A172 (cell line): ENCODE measurements at regions not wholly inside any gene's neighbourhood (a gene's known extent, or its start where the extent isn't known, plus 50 kb on each side); places are given as distances from the start of the nearest gene placed in this dataset.
"Not testable (repeated sequence)": the region's sequence is repeated elsewhere in the genome, so short reads cannot be mapped to it uniquely, and the experiment has no call there.

Experiments
- DNase-seq: peaks from one replicate; pipeline ENCODE4 v3.0.0-alpha.2; 2015; ENCODE audit warnings: low spot score

DNA sequence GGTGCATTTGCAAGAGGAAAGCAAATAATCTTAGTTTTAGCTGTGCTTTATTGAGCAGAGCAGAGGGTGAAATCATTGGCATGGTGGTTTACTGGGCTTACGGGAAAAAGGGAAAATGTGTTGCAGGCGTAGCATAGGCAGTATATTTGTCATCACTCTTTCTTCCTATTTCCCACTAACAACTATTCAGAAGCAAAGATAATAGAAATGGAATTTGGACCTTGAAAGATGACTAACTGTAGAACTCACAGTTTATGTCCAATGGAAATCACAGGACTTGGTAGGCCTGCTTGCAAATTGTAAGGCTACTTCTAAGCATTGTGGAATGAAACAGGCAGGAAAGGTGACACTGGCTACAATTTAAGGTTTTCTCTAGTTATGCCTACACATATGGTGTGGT, 611.9 kb upstream of the MAN1A1 start:
- no peak for DNase-seq

DNA sequence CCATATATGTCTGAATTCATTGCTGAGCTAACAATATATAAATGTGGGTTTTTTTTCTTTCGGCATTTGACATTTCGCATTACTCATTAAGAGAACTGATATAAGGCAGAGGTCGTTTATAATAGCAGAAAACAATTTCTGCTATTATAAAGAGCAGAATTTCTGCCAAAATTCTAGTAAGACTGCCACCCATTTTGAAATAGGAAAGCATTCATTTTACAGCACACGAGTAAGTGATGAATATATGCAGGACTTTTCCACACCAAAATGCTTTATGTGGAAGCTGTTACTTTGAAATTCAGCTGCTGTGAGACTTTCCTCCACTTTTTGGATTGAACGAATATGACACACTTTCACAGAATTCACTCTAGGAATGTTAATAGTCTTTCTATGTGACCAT, 610.9 kb upstream of the MAN1A1 start:
- no peak for DNase-seq

DNA sequence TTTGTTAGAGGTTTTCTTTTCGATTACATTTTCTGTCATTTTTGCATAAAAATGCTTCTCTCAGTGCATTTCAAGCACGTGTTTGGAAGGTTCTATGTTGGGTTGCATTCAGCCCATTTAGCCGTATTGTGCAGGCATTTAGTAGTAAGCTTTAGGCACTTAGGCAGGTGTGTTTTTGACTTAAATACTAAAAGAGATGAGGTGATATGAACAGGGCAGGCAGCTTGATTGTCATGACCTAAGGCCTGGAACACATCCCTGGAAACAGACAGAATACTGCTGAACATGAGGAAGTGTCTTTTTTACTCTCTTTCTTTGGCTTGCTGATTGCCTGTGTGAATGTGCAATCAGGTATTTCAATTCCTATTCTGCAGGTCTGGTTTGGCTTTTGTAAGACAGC, 610.5 kb upstream of the MAN1A1 start:
- DNase-seq, result no peak

DNA sequence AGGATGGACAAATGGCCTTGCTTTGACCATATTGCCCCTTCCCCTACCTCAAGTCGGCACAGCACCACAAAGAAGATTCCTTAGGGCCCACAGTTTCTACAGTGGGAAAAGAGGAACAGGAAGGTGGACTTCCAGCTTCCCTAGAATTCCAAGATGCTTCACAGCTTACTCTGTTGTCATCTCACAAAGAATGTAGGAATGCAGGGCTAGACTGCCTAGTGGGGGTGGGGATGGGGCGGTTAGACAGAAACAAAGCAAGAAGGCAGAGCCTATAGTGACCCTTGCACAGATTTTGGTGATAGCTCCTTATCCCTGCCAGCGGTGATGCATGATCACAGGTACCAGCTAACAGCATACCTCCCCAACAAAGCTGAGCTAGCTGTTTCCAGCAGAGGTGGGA, 607.6 kb upstream of the MAN1A1 start:
- no peak for DNase-seq

DNA sequence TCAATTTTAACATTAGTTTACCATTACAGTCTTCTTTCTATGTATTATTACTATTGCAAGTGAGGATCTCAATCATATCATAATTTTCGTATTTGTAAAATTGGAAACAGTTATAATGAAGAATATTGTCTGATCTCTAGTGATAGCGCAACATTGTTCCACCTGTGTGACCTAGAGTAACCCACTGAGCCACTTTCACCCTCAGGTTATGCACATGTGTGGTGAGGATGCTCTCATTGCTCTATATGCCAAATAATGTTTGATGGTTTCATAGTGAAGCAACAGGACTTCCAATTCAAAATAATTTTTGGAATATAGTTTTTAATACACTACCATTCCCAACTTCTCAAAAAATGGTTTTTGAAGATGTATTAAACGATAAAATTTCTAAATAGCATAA, 603.1 kb upstream of the MAN1A1 start:
- DNase-seq, result no peak

DNA sequence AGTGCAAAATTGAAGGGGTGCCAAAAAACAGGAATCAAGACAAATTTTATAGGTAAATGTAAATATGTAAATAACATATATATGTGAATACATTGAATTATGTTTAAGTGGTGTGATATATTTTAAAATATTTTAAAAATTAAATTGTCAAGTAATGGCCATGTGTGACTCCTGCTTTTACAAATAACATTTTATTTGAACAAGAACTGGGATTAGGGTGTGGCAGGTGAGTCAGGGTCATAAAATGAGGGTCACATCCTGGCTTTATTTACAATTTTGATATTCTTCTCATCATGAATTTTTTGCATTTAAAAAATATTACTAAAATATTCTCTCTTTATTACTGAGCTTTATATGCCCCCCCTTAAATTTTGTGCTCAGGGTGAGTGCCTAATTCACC, 601.1 kb upstream of the MAN1A1 start:
- DNase-seq, result no peak

DNA sequence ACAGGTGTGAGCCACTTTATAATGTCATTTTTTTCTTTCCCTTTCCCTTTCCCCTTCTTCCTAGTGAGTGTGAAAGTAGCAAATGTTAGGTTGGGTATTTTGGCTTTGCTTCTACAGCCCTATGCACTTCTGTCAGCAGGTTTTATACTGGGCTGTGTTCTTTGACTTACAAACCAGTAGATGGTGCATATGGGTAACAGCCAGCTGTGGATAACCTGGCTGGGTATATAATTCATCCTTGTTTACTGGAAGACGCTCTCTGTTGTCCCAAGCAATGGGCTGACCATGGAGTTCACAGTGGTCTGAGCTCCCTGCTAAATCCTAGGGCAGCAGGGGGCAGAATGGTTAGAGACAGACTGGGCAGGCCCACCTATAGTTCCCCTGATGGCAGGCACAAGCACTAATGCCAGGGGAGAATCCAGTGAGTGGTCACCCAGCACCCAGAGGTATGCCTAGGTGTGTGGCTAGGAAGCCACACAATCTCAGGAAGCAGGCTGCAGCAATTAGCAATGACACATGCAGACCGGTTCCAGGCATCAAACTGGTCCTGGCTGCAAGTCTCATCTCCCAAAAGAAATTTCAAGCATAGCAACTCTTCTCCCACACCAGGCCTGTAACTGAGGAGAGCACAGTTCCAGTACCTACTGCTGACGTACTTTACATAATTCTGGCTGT, 592.7 kb upstream of the MAN1A1 start:
- DNase-seq, result no peak

DNA sequence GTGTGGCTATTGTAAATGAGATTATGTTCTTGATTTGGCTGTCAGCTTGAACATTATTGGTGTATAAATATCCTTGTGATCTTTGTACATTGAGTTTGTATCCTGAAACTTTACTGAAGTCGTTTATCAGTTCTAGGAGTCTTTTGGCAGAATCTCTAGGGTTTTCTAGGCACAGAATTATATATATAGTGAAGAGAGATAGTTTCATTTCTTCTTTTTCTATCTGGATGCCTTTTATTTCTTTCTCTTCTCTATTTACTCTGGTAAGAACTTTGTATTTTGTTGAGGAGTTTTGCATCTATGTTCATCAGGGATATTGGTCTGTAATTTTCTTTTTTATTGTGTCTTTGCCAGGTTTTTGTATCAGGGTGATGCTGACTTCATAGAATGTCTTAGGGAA, 589.2 kb upstream of the MAN1A1 start:
- DNase-seq, result no peak

DNA sequence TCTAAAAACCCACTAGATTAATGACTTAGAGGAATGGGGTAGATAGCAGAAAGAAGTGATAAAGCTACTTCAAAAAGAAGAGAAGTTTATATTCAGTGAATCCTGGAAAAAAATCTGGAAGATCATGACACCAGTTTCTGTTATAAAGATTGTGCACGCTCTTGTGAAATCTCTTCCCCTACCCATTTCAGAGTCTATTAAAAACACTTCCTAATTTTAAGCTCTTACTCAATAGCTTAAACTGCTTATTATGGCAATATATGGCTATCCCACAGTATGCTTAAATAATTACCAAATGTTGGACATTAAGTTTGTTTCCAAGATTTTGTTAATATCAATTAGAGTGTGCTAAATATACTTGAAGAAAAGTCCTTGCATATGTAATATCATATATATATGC, 585.3 kb upstream of the MAN1A1 start:
- no peak for DNase-seq

DNA sequence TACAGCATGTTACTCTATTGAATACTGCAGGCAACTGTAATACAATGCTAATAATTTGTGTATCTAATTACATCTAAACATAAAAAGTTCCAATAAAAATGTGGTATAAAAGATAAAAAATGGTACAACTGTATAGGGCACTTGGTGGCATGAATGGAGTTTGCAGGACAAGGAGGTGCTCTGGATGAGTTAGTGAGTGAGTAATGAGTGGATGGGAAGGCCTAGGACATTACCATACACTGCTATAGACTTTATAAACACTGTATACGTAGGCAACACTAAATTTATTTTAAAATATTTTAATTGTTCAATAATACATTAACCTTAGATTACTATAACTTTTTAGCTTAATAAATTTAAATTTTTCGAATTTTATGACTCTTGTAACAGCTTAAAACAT, 579.6 kb upstream of the MAN1A1 start:
- DNase-seq, result no peak

DNA sequence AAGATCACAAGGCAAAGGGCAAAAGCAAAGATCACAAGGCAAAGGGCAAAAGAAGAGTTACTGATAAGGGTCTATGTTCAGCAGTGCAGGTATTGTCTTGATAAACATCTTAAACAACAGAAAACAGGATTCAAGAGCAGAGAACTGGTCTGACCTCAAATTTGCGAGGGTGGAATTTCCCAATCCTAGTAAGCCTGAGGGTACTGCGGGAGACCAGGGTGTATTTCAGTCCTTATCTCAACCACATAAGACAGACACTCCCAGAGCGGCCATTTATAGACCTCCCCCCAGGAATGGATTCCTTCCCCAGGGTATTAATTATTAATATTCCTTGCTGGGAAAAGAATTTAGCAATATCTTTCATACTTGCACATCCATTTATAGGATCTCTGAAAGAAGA, 575.3 kb upstream of the MAN1A1 start:
- not testable (repeated sequence) for DNase-seq

DNA sequence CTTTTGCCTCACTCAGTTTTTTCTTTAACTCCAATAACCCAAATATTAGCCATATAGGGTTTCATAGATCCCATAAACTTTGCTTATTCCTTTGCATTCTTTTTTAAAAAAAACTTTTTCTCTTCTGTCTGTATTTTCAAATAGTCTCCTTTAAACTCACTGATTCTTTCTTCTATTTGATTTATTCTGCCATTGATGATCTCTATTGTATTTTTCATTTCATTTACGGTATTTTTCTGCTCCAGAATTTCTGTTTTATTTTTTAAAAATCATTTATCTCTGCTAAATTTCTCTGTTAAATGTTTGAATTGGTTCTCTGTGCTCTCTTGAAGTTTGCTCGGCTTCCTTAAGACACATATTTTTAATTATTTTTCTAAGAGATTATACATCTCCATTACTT, 573.3 kb upstream of the MAN1A1 start:
- DNase-seq, result no peak

DNA sequence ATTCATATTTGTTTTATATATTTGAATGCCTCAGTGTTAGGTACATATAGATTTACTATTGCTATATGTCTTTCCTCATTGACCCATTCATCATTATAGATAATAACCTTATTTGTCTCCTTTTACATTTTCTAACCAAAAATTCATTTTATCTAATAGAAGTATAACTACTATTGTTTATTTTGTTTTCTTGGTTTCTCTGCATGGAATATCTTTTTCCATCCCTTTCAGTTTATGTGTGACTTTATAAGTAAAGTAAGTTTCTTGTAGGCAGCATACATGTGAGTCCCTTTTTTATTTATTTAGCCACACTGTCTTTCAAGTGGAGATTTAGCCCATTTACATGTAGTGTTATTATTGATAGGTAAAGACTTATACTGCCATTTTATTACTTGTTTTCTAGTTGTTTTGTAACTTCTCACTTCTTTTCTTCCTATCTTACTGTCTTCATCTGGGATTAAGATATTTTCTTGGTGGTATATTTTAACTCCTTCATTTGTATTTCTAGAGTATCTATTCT, 572.0 kb upstream of the MAN1A1 start:
- DNase-seq, result no peak

DNA sequence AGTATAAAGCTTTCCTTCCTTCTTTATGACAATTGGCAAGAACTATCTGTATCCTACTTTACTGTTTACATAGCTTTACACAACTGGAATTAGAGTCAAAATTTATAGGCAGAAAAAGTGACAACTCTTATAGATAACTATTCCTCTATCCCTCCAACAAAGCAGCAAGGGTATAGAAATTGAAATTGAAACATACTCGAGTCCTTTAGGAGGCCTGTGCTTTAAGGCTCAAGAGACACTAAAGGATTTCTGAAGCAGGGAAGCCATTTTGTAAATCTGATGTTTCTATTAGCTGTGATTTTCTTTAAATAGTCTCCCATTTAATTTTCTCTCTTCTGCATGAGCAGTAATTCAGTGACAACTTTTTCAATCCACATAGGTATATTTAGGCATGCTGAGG, 567.6 kb upstream of the MAN1A1 start:
- DNase-seq, result no peak

DNA sequence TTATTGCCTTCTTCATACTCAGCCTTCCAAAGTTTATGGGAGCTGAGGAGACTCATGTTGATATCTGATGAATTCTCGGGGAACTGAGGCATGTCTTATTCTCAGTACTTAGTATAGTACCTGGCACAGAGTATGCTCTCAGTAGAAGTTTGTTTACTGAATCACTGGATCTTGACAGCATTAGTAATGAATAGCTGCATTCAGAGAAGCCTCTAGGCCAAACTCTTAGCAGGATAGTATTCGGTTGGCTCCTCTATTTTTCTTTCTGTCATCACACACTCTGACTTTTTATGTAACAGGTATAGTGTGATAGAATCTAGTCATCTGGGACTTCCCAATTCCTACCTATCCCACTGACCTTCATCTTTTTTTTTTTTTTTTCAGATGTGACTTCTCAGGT, 566.4 kb upstream of the MAN1A1 start:
- no peak for DNase-seq

DNA sequence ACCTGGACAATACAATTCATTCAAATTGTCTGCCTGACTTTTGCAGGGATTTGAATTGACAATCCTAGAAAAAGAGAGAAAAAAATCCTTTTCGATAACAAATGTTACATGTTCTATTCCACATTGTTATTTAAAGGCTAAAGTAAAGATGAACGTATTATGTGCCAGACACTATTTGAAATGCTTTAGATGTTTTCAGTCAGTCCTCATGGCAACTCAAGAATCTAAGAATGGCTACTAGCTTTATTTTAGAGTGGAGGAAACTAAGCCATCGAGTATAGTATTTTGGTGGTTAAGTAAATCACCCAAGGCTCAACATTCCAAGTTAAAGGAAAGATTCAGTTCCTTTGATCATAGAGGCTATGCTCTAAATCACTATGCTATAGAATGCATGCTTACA, 558.6 kb upstream of the MAN1A1 start:
- DNase-seq, result no peak

DNA sequence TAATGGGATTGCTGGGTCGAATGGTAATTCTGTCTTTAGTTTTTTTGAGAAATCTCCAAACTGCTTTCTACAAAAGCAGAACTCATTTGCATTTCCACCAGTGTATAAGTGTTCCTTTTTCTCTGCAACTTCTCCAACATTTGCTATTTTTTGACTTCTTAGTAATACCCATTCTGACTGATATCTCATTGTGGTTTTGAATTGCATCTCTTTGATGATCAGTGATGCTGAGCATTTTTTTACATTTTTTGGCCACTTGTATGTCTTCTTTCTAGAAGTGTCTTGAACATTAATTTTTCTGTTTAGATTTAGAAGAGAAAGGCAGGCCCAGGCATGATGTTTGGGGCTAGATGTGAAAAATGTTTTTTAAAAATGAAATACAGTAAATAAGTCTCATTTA, 553.1 kb upstream of the MAN1A1 start:
- DNase-seq, result no peak

DNA sequence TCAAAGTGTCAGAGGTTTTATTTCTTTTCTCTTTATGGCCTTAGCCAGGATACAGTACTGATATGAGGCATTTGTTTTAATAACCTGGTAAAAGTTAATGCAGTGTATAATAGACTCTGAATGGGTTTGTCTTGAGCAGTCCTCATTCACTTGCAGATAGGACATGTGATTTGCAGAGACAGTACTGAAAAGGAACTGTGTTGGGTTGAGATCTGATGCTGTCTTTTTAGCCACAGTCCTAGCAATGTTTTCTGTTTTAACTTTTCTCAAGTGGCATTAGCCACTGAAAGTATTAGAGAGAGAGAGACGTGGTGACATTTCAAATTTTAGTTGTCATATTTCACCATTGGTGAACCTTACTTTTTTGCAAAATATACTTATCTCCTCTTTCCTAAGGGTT, 547.2 kb upstream of the MAN1A1 start:
- DNase-seq, result no peak

DNA sequence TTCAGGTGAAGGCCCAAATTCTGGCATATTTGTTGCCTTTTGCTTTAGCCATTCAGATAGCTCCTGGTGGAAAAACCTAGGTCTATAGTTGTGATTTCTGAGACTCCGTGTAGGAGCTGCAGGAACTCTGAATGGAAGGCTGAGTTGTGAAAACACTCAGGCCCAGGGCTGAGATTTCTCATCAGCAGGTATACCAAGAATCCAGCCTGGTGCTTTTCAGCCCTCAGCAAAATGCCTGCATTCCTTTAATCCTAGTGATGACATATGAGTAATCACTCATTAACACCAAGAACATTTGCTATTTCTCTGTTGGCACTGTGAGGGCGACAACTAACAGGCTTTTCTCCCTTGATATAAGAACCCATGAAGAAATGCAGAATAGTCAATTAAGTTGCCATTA, 546.1 kb upstream of the MAN1A1 start:
- no peak for DNase-seq

DNA sequence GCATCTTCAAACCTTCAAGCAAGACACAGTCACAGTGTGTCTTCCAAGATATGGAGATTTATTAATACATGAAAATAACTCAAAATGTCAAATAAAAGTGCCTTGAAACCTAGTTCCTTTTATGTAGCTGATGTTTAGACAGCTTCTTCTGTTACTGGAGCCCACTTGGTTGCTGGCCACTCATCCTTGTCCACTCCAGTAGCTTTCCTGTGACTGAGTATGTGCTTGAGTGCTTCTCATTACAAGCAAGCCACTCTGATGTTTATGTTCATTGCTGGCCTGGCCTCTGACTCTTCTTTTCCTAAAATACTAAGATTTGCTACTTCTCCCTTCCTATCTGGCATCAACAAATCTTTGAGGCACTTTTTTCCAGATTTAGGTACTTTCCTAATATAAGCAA, 545.2 kb upstream of the MAN1A1 start:
- DNase-seq, result no peak

DNA sequence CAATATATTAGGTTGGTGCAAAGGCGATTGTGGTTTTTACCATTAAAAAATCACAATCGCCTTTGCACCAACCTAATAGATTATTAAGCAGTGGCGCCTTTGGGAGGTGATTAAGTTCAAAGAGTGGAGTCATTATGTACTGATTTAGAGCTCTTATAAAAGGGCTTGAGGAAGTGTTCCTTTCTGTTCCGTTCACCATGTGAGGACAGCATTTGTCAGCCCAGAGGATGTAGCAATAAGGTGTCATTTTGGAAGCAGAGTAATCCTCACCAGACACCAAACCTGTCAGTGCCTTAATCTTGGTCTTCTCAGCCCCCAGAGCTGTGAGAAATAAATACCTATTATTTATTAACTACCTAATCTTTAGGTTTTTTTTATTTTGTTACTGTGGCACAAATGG, 542.1 kb upstream of the MAN1A1 start:
- no peak for DNase-seq

DNA sequence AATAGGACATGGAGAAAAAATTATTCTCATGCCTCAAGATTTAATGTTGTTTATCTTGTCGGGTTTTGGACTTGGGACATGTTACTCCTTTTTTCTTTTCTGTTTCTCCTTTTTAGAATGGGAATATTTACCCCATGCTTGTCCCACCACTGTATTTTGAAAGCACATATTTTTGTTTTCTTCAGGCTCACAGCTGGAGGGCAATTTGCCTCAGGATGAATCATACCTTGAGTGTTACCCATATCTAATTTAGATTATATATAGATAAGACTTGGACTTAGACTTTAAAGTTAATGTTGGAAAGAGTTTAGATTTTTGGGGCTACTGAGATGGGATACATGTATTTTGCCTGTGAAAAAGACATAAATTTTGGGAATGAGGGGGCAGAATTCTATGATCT, 541.6 kb upstream of the MAN1A1 start:
- no peak for DNase-seq

DNA sequence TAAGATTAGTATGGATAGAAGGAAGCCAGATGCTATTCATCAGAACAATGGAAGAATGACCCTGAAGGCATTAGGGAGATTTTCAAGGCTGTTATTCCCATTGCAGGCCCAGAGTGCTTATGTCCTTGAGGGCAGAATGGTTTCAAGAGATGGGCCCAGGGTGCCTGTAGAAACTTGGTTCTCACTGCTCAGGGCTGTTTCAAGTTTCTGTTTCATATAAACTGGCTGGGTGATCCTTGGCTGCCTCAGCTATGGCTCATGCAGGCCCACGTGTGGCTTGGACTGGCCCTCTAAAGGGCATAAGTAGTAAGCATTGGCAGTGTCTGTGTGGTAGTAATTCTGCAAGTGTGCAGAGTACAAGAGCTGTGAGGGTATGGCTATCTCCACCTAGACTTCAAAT, 540.9 kb upstream of the MAN1A1 start:
- no peak for DNase-seq

DNA sequence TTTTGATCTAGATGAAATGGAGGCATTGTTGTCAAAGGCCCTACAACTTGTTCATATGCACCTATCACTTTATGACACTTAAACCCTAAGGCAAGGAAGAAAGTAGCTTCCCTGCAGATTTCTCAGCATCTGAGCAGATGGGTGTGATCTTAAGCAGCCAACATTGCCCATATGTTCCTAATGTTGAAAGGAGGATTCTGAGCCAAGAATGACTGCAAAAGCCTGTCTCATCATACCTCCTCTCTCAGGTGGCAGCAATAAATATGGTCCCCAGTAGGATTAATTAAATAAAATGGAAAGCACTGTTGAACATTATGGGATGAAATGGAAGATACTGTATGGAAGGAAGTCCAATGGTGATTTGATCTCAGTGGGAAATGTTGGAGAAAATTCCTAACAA, 538.1 kb upstream of the MAN1A1 start:
- no peak for DNase-seq
